Astrocyte of the spinal cord (primary cell): ENCODE measurements at regions not wholly inside any gene's neighbourhood (a gene's known extent, or its start where the extent isn't known, plus 50 kb on each side); places are given as distances from the start of the nearest gene placed in this dataset.
A peak's percentile ranks its signal among the peaks of the same experiment; 100 is the strongest.

ENCODE experiments used
- DNase-seq: peaks from one replicate; pipeline ENCODE4 v3.0.0; 2011; ENCODE audit warnings: low read depth, low spot score
- H3K4me3 ChIP-seq: 2 replicates; pipeline ENCODE4 v1.5.1; 2011; ENCODE audit warnings: low read depth, mild to moderate bottlenecking, low read length, moderate library complexity
- CTCF ChIP-seq: IDR thresholded peaks from 2 replicates; pipeline ENCODE4 v1.5.1; 2012; ENCODE audit warnings: low read depth, mild to moderate bottlenecking, low read length, inconsistent platforms
- in situ Hi-C: cut with HindIII; loops from 2 replicates; pipeline ENCODE4 v1.10.0; 2017; ENCODE audit warnings: low sequenced_read_pairs

GRCh38 chr18:28666216-28666615 lies 489.3 kb upstream of the CDH2 start:
- TF ChIP-seq CTCF: no peak
- in situ Hi-C loops: no loop called here
- H3K4me3 ChIP-seq: no peak overlapping the region
- DNase-seq: no peak

- no peak overlapping the region for H3K4me3 ChIP-seq
- in situ Hi-C loops: no loop called here
- TF ChIP-seq CTCF: no peak
- DNase-seq: peak; percentile 13
Observed at GRCh38 chr18:28657961-28658360, 481.0 kb upstream of the CDH2 start.

- no peak for TF ChIP-seq CTCF
- H3K4me3 ChIP-seq: no peak overlapping the region
- DNase-seq: no peak
- in situ Hi-C loops: no loop called here
Observed at GRCh38 chr18:28652654-28653053, 475.7 kb upstream of the CDH2 start.

GRCh38 chr18:28651298-28651697 lies 474.4 kb upstream of the CDH2 start:
- DNase-seq: no peak
- no peak overlapping the region for H3K4me3 ChIP-seq
- in situ Hi-C loops: no loop called here
- no peak for TF ChIP-seq CTCF

- no peak overlapping the region for H3K4me3 ChIP-seq
- DNase-seq: no peak
- in situ Hi-C loops: no loop called here
- no peak for TF ChIP-seq CTCF
Observed at GRCh38 chr18:28650860-28651259, 473.9 kb upstream of the CDH2 start.

- no peak overlapping the region for H3K4me3 ChIP-seq
- no peak for DNase-seq
- no peak for TF ChIP-seq CTCF
- in situ Hi-C loops: no loop called here
Observed at GRCh38 chr18:28647961-28648360, 471.0 kb upstream of the CDH2 start.

- H3K4me3 ChIP-seq: no peak overlapping the region
- no peak for DNase-seq
- no peak for TF ChIP-seq CTCF
- in situ Hi-C loops: no loop called here
Observed at GRCh38 chr18:28637897-28638296, 461.0 kb upstream of the CDH2 start.
